Hematopoietic multipotent progenitor cell treated with erythropoietin and hydrocortisone succinate and interleukin-3 and kit ligand, for 15 days (in vitro differentiated cells): ENCODE measurements at regions not wholly inside any gene's neighbourhood (a gene's known extent, or its start where the extent isn't known, plus 50 kb on each side); places are given as distances from the start of the nearest gene placed in this dataset.
"Not testable (repeated sequence)": the region's sequence is repeated elsewhere in the genome, so short reads cannot be mapped to it uniquely, and the experiment has no call there.

Experiments
- DNase-seq: peaks from one replicate; pipeline ENCODE4 v3.0.0-alpha.2; 2015; ENCODE audit warnings: low spot score

DNA sequence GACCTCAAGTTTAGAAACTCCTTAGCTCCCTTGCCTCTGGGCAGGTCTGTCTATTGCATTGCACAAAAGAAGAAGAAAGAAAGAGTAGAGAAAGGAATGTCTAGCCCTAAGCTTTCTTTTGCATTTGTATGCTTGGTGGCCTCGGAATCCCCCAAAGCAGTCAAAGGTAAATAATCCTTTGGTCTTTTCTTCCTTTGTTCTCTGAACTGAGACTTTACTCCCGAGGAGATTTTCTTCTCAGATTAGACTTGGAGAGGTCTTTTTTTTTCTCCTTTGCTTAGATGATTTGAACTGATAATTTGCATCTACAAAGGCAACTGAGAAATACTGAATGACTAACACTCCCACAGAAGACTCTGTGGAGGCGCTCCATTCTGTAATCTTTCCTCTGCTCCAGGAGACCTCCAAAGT, 93.2 kb downstream of the AKR1D1 start:
- no peak for DNase-seq

DNA sequence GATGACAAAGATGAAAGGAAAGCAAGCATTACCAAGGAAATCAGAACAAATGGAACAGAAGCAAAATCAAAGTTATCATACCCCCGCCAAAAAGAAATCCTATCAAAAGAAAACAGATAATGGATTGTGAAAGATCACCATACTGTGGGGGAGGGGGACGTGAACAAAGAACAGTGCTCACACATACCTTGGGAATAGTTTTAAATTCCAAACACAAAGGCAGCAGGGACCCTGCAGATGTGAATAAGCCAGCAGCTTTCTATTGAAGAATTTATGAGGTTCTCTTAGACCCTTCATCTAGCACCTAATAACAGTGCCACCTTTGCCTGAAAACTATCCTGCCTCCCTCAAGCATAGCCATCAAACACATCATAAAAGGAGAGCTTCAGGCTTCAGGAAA, 94.0 kb downstream of the AKR1D1 start:
- DNase-seq: no peak

DNA sequence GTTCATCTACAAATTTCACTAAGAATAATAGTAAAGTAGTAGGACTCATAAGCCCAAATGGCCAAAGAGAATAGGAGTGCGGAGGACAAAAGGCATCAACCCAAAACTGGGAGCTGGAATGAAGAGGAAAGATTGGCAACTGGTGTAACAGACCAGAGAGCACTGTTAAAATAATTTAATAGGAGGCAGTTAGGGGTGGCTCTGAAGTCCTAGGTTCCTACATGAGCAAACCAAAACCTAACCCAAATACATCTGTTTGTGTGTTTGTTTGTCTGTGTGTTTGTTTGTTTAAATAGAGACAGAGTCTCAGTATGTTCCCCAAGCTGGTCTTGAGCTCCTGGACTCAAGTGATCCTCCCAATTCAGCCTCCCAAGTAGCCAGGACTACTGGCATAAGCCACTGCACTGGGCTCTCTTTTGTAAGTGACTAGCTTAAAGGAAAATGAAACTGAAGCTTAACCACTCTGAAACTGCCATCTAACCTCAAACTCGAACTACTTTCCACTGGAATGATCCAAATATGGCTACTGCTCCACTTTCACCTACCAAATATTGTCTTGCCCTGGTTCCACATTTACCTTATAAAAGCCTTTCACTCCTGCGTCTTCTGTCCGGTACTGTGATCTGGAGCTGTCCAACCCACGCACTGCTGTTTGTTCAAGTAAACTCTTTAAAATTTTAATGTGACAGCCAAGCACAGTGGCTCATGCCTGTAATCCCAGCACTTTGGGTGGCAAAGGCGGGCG, 94.9 kb downstream of the AKR1D1 start:
- DNase-seq: no peak

DNA sequence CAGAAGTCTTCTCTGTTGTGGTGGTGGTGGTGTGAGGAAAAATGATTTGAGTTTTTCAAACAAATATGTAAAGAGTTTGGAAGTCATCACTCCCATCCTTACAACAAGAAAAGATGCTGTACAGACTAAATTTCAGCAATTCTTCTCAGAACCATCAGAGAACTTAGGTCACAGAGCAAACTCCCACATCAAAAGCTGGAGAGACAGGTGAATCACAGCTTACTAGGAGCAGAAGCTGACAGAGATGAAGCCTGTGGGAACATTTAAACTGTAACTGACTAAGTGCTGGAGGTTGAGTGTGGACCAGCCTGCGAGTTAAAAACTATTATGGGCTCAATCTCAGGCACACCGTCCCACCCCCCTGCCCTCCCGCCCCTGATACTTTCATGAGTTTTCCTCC, 97.3 kb downstream of the AKR1D1 start:
- no peak for DNase-seq

DNA sequence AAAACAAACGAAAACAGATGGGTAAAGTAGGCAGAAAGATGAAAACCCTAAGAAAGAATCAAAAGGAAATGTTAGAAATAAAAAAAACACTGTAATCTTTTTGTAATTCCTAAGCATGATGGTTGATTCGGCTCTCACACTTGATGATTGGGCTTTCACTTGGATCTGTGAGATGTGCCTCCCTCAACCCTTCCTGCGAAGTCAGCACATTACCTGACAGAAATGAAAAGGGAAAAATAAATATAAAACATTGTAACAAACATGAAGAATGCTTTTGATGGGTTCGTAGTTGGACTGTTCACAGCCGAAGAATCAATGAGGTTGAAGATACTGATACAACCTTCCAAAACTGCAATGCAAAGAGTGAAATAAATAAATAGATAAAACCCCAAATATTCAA, 99.8 kb downstream of the AKR1D1 start:
- no peak for DNase-seq

DNA sequence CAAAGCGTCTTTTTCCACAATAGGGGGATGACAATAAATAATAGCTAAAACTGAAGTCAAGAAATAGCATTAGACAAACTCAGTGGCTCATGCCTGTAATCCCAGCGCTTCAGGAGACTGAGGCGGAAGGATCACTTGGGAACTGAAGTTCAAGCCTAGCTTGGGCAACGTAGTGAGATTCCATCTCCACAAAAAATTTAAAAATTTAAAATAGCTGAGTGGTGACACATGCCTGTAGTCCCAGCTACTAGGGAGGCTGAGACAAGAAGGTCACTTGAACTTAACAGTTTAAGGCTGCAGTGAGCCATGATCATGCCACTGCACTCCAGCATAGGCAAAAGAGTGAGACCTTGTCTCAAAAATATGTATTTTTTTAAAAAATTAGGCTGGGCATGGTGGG, 107.9 kb downstream of the AKR1D1 start:
- DNase-seq: no peak

DNA sequence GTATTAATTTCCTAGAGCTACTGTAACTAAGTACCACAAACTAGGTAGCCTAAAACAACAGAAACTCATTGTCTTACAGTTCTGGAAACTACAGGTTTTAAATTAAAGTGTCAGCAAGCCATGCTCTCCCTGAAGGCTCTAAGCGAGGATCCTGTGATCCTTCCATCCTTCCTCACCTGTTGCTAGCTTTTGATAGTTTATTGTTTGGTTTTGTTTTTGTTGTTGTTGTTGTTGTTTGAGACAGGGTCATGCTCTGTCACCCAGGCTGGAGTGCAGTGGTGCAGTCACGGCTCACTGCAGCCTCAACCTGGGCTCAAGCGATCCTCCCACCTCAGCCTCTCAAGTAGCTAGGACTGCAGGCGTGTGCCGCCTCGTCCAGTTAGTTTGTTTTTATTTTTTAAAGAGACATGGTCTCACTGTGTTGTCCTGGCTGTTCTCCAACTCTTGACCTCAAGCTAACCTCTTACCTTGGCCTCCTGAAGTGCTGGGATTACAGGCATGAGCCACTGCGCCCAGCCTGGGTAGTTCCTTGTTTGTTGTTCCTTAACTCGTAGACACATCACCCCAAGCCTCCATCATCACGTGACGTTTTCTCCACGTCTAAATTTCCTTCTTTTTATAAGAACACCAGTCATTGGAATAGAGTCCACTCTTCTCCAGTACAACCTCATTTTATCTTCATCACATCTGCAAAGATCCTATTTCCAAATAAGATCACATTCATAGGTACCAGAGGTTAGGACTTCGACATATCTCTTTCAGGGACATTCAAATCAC, 109.1 kb downstream of the AKR1D1 start:
- no peak for DNase-seq

DNA sequence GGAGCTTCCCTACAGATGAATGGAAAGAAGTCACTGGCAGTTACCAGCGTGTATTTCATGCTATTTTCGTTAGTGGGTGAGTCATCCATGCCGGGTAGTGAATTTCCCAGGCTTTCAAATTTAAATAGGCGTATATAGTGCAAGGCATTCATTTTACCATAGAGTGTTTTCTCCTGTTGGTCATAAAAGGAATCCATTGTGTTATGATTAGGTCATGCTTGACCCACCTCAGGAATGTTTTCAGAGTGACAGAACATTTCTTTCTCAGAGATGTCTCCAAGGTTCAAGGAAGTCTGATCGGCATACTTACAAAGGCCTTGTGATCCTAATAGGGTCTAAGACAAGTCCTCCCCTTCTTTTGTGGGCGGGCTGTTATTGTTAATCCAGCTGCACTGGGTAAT, 110.7 kb downstream of the AKR1D1 start:
- no peak for DNase-seq

DNA sequence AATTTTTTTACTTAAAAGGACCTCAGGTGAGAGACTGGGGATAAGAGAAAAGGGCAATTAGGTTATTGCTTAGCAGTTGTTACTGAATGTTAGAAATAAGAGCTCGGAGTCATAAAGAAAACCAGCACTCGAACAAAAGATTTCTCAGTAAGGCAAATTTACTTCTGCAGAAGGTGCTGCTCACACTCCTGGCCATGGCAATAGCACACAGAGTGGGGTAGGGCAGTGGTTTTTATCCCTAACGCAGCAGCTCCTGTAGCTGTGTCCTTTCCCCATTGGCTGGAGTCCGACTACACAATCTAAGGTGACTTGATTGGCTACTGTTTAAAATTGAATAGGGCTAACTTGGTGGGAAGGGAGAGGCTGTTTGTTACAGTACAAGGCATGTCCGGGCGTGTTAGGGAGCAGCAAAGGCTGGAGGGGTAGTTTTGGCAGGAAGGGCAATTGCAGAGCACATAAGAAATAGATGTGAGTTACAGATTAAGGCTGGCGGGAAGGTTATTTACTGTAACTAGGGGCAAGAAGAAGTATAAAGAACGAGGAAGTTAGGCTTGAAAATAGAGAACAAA, 112.1 kb downstream of the AKR1D1 start:
- DNase-seq: no peak

DNA sequence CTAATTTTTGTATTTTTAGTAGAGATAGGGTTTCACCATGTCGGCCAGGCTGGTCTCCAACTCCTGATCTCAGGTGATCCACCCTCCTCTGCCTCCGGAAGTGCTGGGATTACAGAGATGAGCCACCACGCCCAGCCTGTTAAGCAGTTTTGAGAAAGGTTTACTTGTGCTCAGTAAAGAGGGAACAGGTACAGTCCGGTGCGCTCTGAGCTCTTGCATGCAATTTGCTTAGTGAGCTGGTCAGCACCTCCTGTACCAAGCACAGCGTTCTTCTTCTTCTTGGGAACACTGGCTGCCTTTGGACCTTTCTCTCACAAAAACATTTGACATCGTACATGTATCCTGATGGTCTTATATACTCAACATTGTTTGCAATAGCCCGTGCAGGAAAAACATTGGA, 118.3 kb downstream of the AKR1D1 start:
- DNase-seq: no peak

DNA sequence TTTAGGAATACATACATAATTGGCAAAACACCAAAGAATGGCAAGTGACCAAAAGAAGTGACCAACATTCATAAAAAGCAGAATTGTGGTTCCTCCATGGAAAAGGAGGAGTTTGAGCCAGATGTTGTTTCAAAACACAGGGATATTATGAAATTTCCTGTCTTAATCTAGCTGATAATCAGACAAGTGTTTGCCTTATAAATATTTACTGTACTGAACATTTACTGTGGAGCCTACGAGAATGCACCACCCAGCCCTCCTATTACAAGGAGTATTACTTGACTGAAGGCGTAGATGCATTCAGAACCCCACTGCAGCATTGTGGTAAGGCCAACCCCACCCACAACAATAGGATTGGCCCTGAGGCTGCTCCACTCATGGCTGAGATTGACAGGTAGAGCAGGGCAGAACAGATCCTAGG, 118.9 kb downstream of the AKR1D1 start:
- DNase-seq: no peak

DNA sequence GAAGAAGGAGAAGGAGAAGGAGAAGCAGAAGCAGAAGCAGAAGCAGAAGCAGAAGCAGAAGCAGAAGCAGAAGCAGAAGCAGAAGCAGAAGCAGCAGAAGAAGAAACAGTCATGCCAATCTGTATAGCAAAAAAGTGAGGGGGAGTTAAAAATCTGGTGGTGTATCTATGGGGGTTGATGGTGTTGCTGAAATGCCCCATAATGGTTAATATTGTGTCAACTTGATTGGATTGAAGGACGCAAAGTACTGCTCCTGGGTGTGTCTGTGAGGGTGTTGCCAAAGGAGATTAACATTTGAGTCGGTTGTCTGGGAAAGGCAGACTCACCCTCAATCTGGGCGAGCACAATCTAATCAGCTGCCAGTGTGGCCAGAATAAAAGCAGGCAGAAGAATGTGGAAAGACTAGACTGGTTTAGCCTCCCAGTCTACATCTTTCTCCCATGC, 120.3 kb downstream of the AKR1D1 start:
- DNase-seq: not testable (repeated sequence)

DNA sequence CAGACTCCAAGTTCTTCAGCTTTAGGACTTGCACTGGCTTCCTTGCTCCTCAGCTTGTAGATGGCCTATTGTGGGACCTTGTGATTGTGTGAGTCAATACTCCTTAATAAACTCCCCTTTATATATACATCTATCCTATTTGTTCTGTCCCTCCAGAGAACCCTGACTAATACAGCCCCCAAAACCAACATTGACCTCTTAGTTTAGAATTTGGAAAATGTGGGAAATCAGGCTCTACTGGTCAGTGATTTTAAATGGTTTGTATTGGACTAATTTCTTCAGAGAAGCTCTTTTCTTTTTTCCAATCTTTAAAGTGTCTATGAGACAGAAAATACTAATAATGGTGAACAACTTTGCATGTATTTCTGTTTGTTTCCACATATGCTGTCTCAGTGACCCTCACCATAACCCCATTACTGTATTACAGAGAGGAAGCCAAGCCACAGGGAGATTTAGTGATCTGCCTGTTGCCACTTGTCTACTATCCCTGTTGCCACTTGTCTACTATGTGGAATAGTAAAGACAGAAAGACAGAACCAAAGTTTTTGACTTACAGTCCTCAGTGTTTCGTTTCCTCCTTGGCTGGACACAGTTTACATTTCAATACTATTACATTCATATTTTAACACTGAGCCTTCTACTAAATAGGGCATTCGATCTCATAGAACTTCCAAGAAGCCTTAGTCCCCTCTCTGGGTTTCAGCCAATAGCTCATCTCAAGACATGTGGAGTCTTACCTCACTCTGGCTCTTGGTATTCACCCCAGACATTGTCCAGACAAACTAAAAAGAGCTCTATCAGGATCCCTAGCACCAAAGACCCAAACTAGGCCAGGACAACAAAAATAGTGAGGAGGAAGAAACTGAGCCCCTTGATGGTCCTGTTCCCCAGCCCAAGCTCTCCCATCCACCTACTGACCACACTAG, 121.0 kb downstream of the AKR1D1 start:
- no peak for DNase-seq

DNA sequence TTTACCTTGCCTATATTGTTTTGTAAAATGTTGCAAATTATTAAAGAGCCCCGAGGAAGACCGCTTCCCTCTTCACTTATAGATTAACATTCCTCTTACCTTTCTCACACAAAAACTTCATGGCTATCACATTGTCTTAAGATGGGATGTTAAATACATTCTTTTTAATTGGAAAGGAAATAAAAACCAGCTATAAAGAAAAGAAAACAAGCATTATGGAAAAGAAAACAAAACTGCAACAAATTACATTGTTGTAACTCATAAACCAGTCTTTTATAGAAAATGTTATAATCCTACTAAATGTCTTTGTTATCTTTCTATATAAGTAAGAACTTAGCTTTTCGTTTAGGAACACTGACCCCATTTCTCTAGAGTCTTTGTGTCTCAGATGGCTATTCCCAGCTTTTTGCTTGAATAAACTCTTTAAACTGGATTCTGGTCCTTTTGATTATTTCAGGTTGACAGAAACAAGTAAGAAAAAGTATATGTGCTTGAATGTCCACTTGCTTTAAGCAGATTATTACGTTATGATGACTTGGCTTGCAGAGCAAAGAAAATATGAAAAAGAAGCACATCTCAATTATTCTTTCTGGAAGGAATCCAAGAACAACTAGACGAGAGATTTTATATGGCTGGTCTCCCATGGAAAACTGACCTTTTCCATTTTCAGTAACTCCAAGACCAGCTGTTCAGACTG, 128.2 kb downstream of the AKR1D1 start:
- DNase-seq: no peak

DNA sequence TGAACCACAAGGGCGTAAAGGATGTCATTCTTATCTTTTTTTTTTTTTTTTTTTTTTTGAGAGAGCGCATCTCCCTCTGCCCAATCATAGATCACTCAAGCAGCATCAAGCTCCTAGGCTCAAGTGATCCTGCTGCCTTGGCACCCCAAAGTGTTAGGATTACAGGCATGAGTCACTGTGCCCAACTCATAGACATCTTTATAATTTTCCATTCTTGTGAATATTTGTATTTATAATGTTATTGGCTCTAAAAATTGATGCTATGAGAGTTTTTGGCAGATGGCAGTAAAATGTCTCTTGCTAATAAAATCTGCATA, 128.7 kb downstream of the AKR1D1 start:
- DNase-seq: no peak

DNA sequence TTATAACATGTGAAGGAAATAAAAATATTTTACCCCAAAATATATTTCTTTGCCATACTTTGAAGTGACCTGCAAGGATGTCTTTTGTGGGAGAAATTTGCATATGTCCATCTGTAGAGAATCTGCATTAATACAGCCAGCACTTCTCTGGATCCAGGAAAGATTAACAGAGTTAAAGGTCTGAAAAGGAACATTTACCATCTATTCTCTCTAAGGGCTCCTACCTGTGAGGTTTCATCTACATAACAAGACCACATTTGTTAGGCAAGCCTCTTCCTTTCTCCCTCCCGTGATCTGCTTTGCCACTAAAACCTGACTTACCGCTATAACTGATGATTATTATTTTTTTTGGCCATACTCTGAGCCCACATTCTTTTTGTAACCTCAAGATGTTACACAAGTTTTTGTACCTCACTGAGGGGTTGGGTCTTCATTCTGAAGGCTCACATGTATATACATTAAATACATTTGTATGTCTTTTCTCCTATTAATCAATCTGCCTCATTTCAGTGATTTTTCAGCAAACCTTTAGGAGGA, 129.4 kb downstream of the AKR1D1 start:
- no peak for DNase-seq

DNA sequence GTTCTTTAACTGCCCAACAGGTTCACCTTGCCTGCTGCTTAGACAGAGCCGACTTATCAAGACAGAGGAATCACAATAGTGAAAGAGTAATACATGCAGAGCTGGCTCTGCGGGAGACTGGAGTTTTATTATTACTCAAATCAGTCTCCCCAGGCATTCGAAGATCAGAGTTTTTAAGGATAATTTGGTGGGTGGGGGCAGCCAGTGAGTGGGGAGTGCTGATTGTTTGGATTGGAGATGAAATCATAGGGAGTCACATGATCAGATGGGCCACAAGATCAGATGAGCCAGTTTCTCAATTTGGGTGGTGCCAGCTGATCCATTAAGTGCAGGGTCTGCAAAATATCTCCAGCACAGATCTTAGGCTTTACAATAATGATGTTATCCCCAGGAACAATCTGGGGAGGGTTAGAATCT, 131.3 kb downstream of the AKR1D1 start:
- no peak for DNase-seq

DNA sequence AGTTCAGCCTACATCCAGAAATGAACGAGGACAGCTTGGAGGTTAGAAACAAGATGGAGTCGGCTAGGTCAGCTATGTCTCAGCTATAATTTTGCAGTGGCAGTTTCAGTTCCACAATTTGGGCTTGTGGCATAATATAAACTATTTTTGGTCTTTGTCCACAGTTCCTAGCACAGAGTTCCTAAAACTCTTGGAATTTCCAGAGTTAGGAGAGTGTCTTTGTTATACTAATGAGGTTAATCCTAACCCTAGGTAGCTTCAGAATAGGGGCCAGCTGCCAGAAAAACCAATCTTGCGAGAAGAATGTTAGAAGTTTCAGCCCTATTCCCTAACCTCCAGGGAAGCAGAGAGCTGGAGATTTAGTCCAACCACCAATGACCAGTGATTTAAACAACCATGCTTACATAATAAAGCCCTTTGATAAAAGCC, 131.9 kb downstream of the AKR1D1 start:
- DNase-seq: no peak

DNA sequence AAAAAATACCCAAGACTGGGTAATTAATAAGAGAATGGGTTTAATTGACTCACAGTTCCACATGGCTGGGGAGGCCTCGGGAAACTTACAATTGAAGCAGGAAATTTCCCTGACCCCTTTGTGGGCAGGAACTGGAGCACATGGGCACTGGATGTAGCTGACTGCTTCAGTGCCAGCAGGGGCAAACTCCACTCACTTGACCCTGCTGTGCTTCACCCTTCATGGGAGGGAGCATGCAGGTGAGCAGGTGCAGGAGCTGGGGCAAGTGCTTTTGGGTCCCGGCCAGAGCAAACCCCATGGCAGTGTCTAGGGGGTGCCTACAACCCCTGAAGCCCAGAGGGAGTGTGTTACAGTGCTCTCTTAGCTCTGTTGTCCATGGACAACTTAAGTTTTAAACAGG, 132.6 kb downstream of the AKR1D1 start:
- DNase-seq: no peak

DNA sequence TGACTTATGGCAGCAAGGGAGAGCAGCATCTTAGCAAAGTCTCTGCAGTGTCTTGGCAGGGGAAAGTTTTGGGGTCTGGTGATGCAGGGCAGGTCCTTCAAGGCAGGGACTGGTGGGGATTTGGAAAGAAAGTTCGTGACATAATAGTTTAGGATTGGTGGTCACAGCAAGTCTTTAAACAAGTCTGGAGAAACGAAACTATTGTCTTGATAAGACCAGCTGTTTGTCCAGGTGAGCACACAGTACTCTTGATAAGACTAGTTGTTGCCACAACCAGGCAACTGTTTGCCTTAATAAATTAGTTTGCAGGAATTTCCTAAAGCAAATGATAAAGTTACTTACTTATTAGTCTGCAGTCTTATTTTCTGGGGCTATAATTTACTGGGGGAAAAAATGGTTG, 136.1 kb downstream of the AKR1D1 start:
- DNase-seq: no peak

DNA sequence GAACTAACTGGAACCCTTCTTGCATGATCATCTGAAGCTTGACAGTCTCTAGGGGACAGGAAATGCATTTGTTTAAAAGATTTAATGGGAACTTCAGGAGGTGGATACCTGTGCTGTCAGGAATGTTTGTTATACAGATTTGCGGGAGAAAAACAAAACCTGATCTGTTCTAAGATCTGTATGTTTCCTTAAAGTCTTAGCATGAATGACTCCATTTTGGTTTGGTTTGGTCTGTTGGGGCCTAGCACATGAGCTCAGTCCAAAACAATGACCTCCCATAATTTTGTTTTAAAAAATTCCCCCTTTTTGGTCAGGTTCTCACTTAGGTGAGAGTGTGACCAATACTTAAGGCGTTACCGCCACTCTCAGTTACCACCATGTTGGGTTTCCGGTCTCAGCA, 138.7 kb downstream of the AKR1D1 start:
- no peak for DNase-seq
